ENCODE measurements at regions not wholly inside any gene's neighbourhood (a gene's known extent, or its start where the extent isn't known, plus 50 kb on each side); places are given as distances from the start of the nearest gene placed in this dataset.

- no CpG with 5 or more reads among the region's 6 CpGs for WGBS, 2 experiments (ENCODE audit: extremely low coverage in 2 of 2, insufficient read length in 1 of 2)
- in situ Hi-C loops (cut with MboI; ENCODE audit: low sequenced_read_pairs): no loop called here
Observed at GRCh38 chrX:91079342-91080114, 355.1 kb upstream of the PABPC5 start.

More at GRCh38 chrX:91079342-91080114, 355.1 kb upstream of the PABPC5 start:
- no peak for TF ChIP-seq MAZ (IDR thresholded peaks at IDR 0.05; ENCODE audit: borderline replicate concordance, low read depth, low read length)
- no peak for TF ChIP-seq MAFK (IDR thresholded peaks at IDR 0.05; ENCODE audit: low read depth, low read length)
- no peak for TF ChIP-seq SMC3 (IDR thresholded peaks at IDR 0.05; ENCODE audit: low read depth, low read length)
- no peak for TF ChIP-seq POLR2A (IDR thresholded peaks at IDR 0.05; ENCODE audit: low read depth, low read length)
- no peak for TF ChIP-seq CHD1 (IDR thresholded peaks at IDR 0.05; ENCODE audit: low read depth, low read length)
- TF ChIP-seq MXI1 (IDR thresholded peaks at IDR 0.05; ENCODE audit: borderline replicate concordance, low read depth, low read length): no peak
- no peak for TF ChIP-seq FOS (IDR thresholded peaks at IDR 0.05; ENCODE audit: low read depth, low read length)
- H3K4me1 ChIP-seq (ENCODE audit: control insufficient read depth, insufficient read depth, low read length): no peaks in the 10 kb centered on the region
- H2AK5ac ChIP-seq (ENCODE audit: low read depth, low read length): no peak overlapping the region
- no peak overlapping the region for H3K14ac ChIP-seq (replicated peaks; ENCODE audit: low read depth, low read length)
- no peak overlapping the region for H2BK120ac ChIP-seq (ENCODE audit: low read depth, low read length)
- no peak overlapping the region for H2AK9ac ChIP-seq (replicated peaks; ENCODE audit: low read depth, low read length, poor library complexity)
- H3K9me1 ChIP-seq (ENCODE audit: insufficient read depth, low read length): no peaks in the 10 kb centered on the region
- no peak overlapping the region for H3K9ac ChIP-seq (ENCODE audit: low read depth, low read length)
- H2BK15ac ChIP-seq (ENCODE audit: low read depth, low read length): no peak overlapping the region
- no peak overlapping the region for H3K18ac ChIP-seq (ENCODE audit: low read depth, low read length)
- no peaks in the 10 kb centered on the region for H3K79me1 ChIP-seq (ENCODE audit: low read depth in 1 of 2, low read length in 2 of 2)
- ChIA-PET POLR2A (ENCODE audit: unreplicated experiment) (no interaction called here), CTCF (no interaction called here)
- no peaks in the 10 kb centered on the region for H3K36me3 ChIP-seq (ENCODE audit: control insufficient read depth, insufficient read depth, low read length)
- no peak overlapping the region for H3K4me3 ChIP-seq (ENCODE audit: insufficient read depth, low read depth, low read length)
- H3K56ac ChIP-seq (ENCODE audit: extremely low read depth, insufficient read depth, low read length): no peak overlapping the region
- H3K27ac ChIP-seq (ENCODE audit: insufficient read depth, low read length): no peak overlapping the region
- dilution Hi-C loops (cut with HindIII; ENCODE audit: low sequenced_read_pairs, unreplicated experiment) (no loop called here), intact Hi-C loops (cut with micrococcal nuclease) (no loop called here)
- BruUV-seq (replicated peaks): no TSS peak
- DNase-seq (no peak), ATAC-seq (ENCODE audit: low read depth) (no peak)
- H3K27me3 ChIP-seq (ENCODE audit: control insufficient read depth, insufficient read depth, low read length): no peaks in the 10 kb centered on the region
- no peaks in the 10 kb centered on the region for H3K9me3 ChIP-seq (ENCODE audit: control insufficient read depth, insufficient read depth, low read length)
- no peak overlapping the region for H3K23ac ChIP-seq (ENCODE audit: low read depth, low read length)
- no peak overlapping the region for H2BK5ac ChIP-seq (ENCODE audit: low read depth, low read length, poor library complexity, severe bottlenecking)
- H2BK20ac ChIP-seq (ENCODE audit: low read depth, low read length): no peak overlapping the region
- H3K4me2 ChIP-seq (ENCODE audit: low read depth, low read length): no peak overlapping the region
- H4K91ac ChIP-seq (ENCODE audit: insufficient read depth, low read depth, low read length): no peak overlapping the region
- no peaks in the 10 kb centered on the region for H4K20me1 ChIP-seq (ENCODE audit: insufficient read depth, low read length)
- H2AFZ ChIP-seq (replicated peaks; ENCODE audit: low read length, poor library complexity): no peak overlapping the region
- H4K5ac ChIP-seq (ENCODE audit: low read depth, low read length): no peak overlapping the region
- no peak overlapping the region for H4K8ac ChIP-seq (ENCODE audit: low read depth in 2 of 2, low read length in 2 of 2)
- no peak overlapping the region for H3K4ac ChIP-seq (ENCODE audit: low read depth, low read length)
